H1 (cell line): ENCODE measurements at regions not wholly inside any gene's neighbourhood (a gene's known extent, or its start where the extent isn't known, plus 50 kb on each side); places are given as distances from the start of the nearest gene placed in this dataset.

Experiments
- CTCF ChIA-PET: fragments of 300-600 bp; sonication (Branson Sonifier 250); formaldehyde crosslinking; loops from one replicate; lab custom pipeline; 2021; ENCODE audit not compliant: partially characterized antibody; lab: Charles Lee
- POLR2A ChIA-PET: fragments of 300-600 bp; sonication (Branson Sonifier 250); formaldehyde crosslinking; loops from one replicate; lab custom pipeline; 2021; ENCODE audit warnings: inconsistent platforms; ENCODE audit not compliant: partially characterized antibody; lab: Charles Lee
- DNase-seq, 2 experiments: peaks; one replicate each; pipeline versions ENCODE4 v3.0.0 to v3.0.0-alpha.2; 2010 to 2022; ENCODE audit warnings: low spot score in 2 of 2, low read depth in 1 of 2, mixed read lengths in 1 of 2
- FAIRE-seq: peaks from 2 replicates; lab custom pipeline; 2011; peaks lifted over from hg19 to GRCh38; lab: Jason Lieb, UNC
- H2AFZ ChIP-seq: 2 replicates; pipeline ENCODE4 v1.8.1; 2012; ENCODE audit warnings: low read length, inconsistent platforms
- H2AK5ac ChIP-seq: 2 replicates; pipeline ENCODE4 v1.6.1; 2013; ENCODE audit warnings: low read depth, low read length
- H2BK120ac ChIP-seq: replicated peaks from 2 replicates; pipeline ENCODE3; 2013; ENCODE audit warnings: low read depth, low read length, inconsistent platforms
- H2BK12ac ChIP-seq: 2 replicates; pipeline ENCODE4 v1.6.1; 2013; ENCODE audit warnings: low read depth, low read length
- H2BK15ac ChIP-seq: 2 replicates; pipeline ENCODE4 v1.6.1; 2013; ENCODE audit warnings: low read length
- H2BK20ac ChIP-seq: 2 replicates; pipeline ENCODE4 v1.6.1; 2013; ENCODE audit warnings: low read length
- H2BK5ac ChIP-seq: 2 replicates; pipeline ENCODE4 v1.6.1; 2013; ENCODE audit warnings: low read depth, low read length
- H3K14ac ChIP-seq: 2 replicates; pipeline ENCODE4 v1.6.1; 2013; ENCODE audit warnings: inconsistent platforms; ENCODE audit not compliant: insufficient read length
- H3K18ac ChIP-seq: 2 replicates; pipeline ENCODE4 v1.6.1; 2013; ENCODE audit warnings: low read length; ENCODE audit errors: extremely low read depth
- H3K23ac ChIP-seq: 2 replicates; pipeline ENCODE4 v1.6.1; 2013; ENCODE audit warnings: inconsistent platforms; ENCODE audit not compliant: insufficient read length
- H3K23me2 ChIP-seq: 2 replicates; pipeline ENCODE4 v1.6.1; 2013; ENCODE audit warnings: low read depth, low read length
- H3K27ac ChIP-seq: 2 replicates; pipeline ENCODE4 v1.6.1; 2011; ENCODE audit warnings: low read depth, low read length, inconsistent platforms
- H3K27me3 ChIP-seq, 4 experiments: replicated peaks in 1 of 4; 1 replicate in 1 of 4; 2 replicates in 3 of 4; pipeline versions ENCODE4 v1.6.1 to v1.8.1; 2011 to 2013; ENCODE audit warnings: low read length in 3 of 4, mild to moderate bottlenecking in 3 of 4, inconsistent platforms in 2 of 4, mixed read lengths in 2 of 4, moderate library complexity in 1 of 4; ENCODE audit not compliant: control insufficient read depth in 3 of 4, insufficient read depth in 3 of 4; ENCODE audit errors: extremely low read depth in 1 of 4
- H3K36me3 ChIP-seq, 4 experiments: 2 replicates each; pipeline versions ENCODE4 v1.6.1 to v1.8.1; 2011 to 2013; ENCODE audit warnings: mild to moderate bottlenecking in 4 of 4, low read length in 3 of 4, moderate library complexity in 2 of 4, control low read depth in 1 of 4, inconsistent platforms in 1 of 4; ENCODE audit not compliant: insufficient read depth in 4 of 4, control insufficient read depth in 2 of 4
- H3K4ac ChIP-seq: replicated peaks from 2 replicates; pipeline ENCODE3; 2013; ENCODE audit warnings: low read length, low read depth, mixed read lengths, inconsistent platforms; ENCODE audit not compliant: insufficient read length
- H3K4me1 ChIP-seq, 4 experiments: replicated peaks in 1 of 4; 1 replicate in 1 of 4; 2 replicates in 3 of 4; pipeline versions ENCODE4 v1.6.1 to v1.8.1; 2011 to 2013; ENCODE audit warnings: low read length in 3 of 4, inconsistent platforms in 2 of 4, mixed read lengths in 1 of 4; ENCODE audit not compliant: insufficient read depth in 4 of 4, control insufficient read depth in 3 of 4
- H3K4me2 ChIP-seq, 2 experiments: 2 replicates each; pipeline versions ENCODE4 v1.6.1 to v1.8.1; 2011 to 2013; ENCODE audit warnings: low read depth in 2 of 2, low read length in 2 of 2, control low read depth in 1 of 2, inconsistent platforms in 1 of 2, mild to moderate bottlenecking in 1 of 2; ENCODE audit not compliant: insufficient read depth in 1 of 2
- H3K4me3 ChIP-seq, 4 experiments: fragments of 200-600, 300-600 bp in 1 of 4; sonication (generic), shearing (Covaris generic), sonication (Bioruptor Twin) in 1 of 4; 2 replicates each; pipeline versions ENCODE4 v1.5.1 to v1.8.1; 2011 to 2016; ENCODE audit warnings: low read length in 4 of 4, low read depth in 3 of 4, control low read depth in 2 of 4, inconsistent platforms in 2 of 4, mild to moderate bottlenecking in 2 of 4, mixed read lengths in 1 of 4, moderate library complexity in 1 of 4; ENCODE audit not compliant: insufficient read depth in 2 of 4; ENCODE audit errors: extremely low read depth in 1 of 4
- H3K56ac ChIP-seq: replicated peaks from 2 replicates; pipeline ENCODE3; 2013; ENCODE audit warnings: low read depth, mild to moderate bottlenecking, mixed read lengths, low read length, inconsistent platforms; ENCODE audit not compliant: insufficient read length
- H3K79me1 ChIP-seq: 2 replicates; pipeline ENCODE4 v1.6.1; 2013; ENCODE audit warnings: low read depth, low read length, control low read depth
- H3K79me2 ChIP-seq, 2 experiments: 2 replicates each; pipeline versions ENCODE4 v1.6.1 to v1.8.1; 2012 to 2013; ENCODE audit warnings: low read length in 2 of 2, mild to moderate bottlenecking in 2 of 2, inconsistent platforms in 1 of 2; ENCODE audit not compliant: insufficient read depth in 2 of 2, control insufficient read depth in 1 of 2
- H3K9ac ChIP-seq, 4 experiments: replicated peaks in 1 of 4; 1 replicate in 1 of 4; 2 replicates in 3 of 4; pipeline versions ENCODE4 v1.6.1 to v1.8.1; 2011 to 2013; ENCODE audit warnings: low read depth in 3 of 4, low read length in 3 of 4, control low read depth in 2 of 4, mild to moderate bottlenecking in 2 of 4, moderate library complexity in 2 of 4, inconsistent platforms in 1 of 4; ENCODE audit errors: extremely low read depth in 1 of 4
- H3K9me3 ChIP-seq, 2 experiments: 2 replicates each; pipeline versions ENCODE4 v1.6.1 to v1.8.1; 2012 to 2013; ENCODE audit warnings: mild to moderate bottlenecking in 2 of 2, moderate library complexity in 2 of 2, control low read depth in 1 of 2, inconsistent platforms in 1 of 2, low read depth in 1 of 2, low read length in 1 of 2, mixed read lengths in 1 of 2; ENCODE audit not compliant: insufficient read depth in 2 of 2
- H4K20me1 ChIP-seq, 2 experiments: replicated peaks in 1 of 2; 2 replicates each; pipeline versions ENCODE3 to v1.8.1; 2011 to 2013; ENCODE audit warnings: inconsistent platforms in 2 of 2, low read length in 2 of 2, mild to moderate bottlenecking in 1 of 2; ENCODE audit not compliant: insufficient read depth in 2 of 2, control insufficient read depth in 1 of 2
- H4K5ac ChIP-seq: 2 replicates; pipeline ENCODE4 v1.6.1; 2013; ENCODE audit warnings: low read length, low read depth, mixed read lengths, inconsistent platforms; ENCODE audit not compliant: insufficient read length
- H4K8ac ChIP-seq: 2 replicates; pipeline ENCODE4 v1.8.0; 2013; ENCODE audit warnings: mild to moderate bottlenecking, moderate library complexity, low read length, inconsistent platforms; ENCODE audit not compliant: insufficient read depth; ENCODE audit errors: extremely low read depth
- H4K91ac ChIP-seq: replicated peaks from 2 replicates; pipeline ENCODE3; 2013; ENCODE audit warnings: low read length, mixed read lengths, inconsistent platforms; ENCODE audit not compliant: insufficient read length
- ATF2 ChIP-seq: IDR thresholded peaks from 2 replicates; pipeline ENCODE4 v1.6.1; 2012; ENCODE audit warnings: low read length, inconsistent platforms
- CBX8 ChIP-seq: fragments of 300-800, 300-1000 bp; sonication (generic); IDR thresholded peaks from 2 replicates; pipeline ENCODE4 v1.7.1; 2016; ENCODE audit warnings: low read depth, low read length, borderline replicate concordance
- HDAC2 ChIP-seq, 2 experiments: fragments of 300-600 bp in 1 of 2; sonication (generic) in 1 of 2; IDR thresholded peaks; 2 replicates each; pipeline ENCODE4 v1.6.1; 2011 to 2012; ENCODE audit warnings: low read depth in 2 of 2, low read length in 2 of 2, mild to moderate bottlenecking in 2 of 2, moderate library complexity in 2 of 2, borderline replicate concordance in 1 of 2, inconsistent platforms in 1 of 2
- JUN ChIP-seq: IDR thresholded peaks from 2 replicates; pipeline ENCODE4 v1.6.1; 2011; ENCODE audit warnings: low read depth, mild to moderate bottlenecking, improper control_type of control experiment, low read length
- RNF2 ChIP-seq: fragments of 200-900, 300-1000 bp; sonication (generic); IDR thresholded peaks from 2 replicates; pipeline ENCODE4 v1.7.1; 2016; ENCODE audit warnings: borderline replicate concordance, low read depth, mild to moderate bottlenecking, antibody characterized with exemption, low read length; ENCODE audit not compliant: poor library complexity, severe bottlenecking; ENCODE audit errors: missing control alignments
- RXRA ChIP-seq: IDR thresholded peaks from 2 replicates; pipeline ENCODE4 v1.6.1; 2011; ENCODE audit warnings: low read depth, mild to moderate bottlenecking, low read length, moderate library complexity; ENCODE audit not compliant: insufficient read depth
- SP4 ChIP-seq: IDR thresholded peaks from 2 replicates; pipeline ENCODE4 v1.6.1; 2012; ENCODE audit warnings: low read length, inconsistent platforms
- SRF ChIP-seq: IDR thresholded peaks from 2 replicates; pipeline ENCODE4 v1.6.1; 2011; ENCODE audit warnings: mild to moderate bottlenecking, low read depth, low read length, moderate library complexity
- ZNF274 ChIP-seq: IDR thresholded peaks from 2 replicates; pipeline ENCODE4 v1.7.0; 2012; ENCODE audit warnings: low read length, borderline replicate concordance; ENCODE audit errors: extremely low read depth
- WGBS, 2 experiments: shearing (Covaris generic) in 1 of 2; methylation state at CpG; one replicate each; pipeline versions ENCODE4 v1.1.6 to v1.1.7; 2013 to 2015; ENCODE audit warnings: low lambda C conversion rate in 2 of 2, mixed read lengths in 2 of 2, inconsistent platforms in 1 of 2, low coverage in 1 of 2, missing lambda C conversion rate in 1 of 2; ENCODE audit not compliant: insufficient replicate concordance in 2 of 2, insufficient coverage in 1 of 2, insufficient read length in 1 of 2; ENCODE audit errors: extremely low coverage in 1 of 2, missing lambda C conversion rate in 1 of 2; 5-methylcytosine and 5-hydroxymethylcytosine counted together

GRCh38 chr5:107025712-107026497 lies 644.8 kb downstream of the EFNA5 start:
- peak overlapping the region in 1 of 4 experiments; percentile 4; a peak in 1 of 8 replicates for H3K4me3 ChIP-seq
- TF ChIP-seq SP4 (no peak), CBX8 (no peak), JUN (no peak), SRF (no peak), HDAC2 (IDR thresholded peaks at IDR 0.05; ENCODE audit: borderline replicate concordance in 1 of 2, low read depth in 2 of 2, low read length in 2 of 2) (no peak), ATF2 (no peak), RXRA (no peak), RNF2 (no peak), ZNF274 (no peak)
- H3K23ac ChIP-seq, result no peak overlapping the region
- H3K79me1 ChIP-seq, result no peaks in the 10 kb centered on the region
- H2BK120ac ChIP-seq, result no peak overlapping the region
- DNase-seq, result no peak
- H4K91ac ChIP-seq, result no peak overlapping the region
- no peak overlapping the region for H4K8ac ChIP-seq
- no peaks in the 10 kb centered on the region for H3K27me3 ChIP-seq
- no peaks in the 10 kb centered on the region for H3K9me3 ChIP-seq
- no peaks in the 10 kb centered on the region for H4K20me1 ChIP-seq
- no peaks in the 10 kb centered on the region for H3K36me3 ChIP-seq
- no peak overlapping the region for H3K9ac ChIP-seq
- H2BK12ac ChIP-seq, result no peak overlapping the region
- peak overlapping the region in 1 of 2 experiments; percentile 31; a peak in 2 of 4 replicates for H3K4me2 ChIP-seq
- H3K27ac ChIP-seq, result no peak overlapping the region
- 46% methylated on average over 3 of the region's 3 CpGs; no CpG with 5 or more reads in 1 of the 2 experiments for WGBS, 2 experiments
- no peak overlapping the region for H3K4ac ChIP-seq
- H3K4me1 ChIP-seq, result peaks cover 0 to 8% (median 3%) of the 10 kb centered on the region in 4 experiments; a peak in 3 of 7 replicates
- FAIRE-seq, result no peak
- H3K56ac ChIP-seq, result no peak overlapping the region
- ChIA-PET CTCF (interaction anchor here (1.0 kb wide), 1 partner anchor 11 kb away, joined by 3 read pairs; no protein-coding TSS in a partner anchor), POLR2A (interaction anchor here (0.7 to 1.3 kb wide), 2 partner anchors 9 to 28 kb away, joined by 3 to 6 read pairs; no protein-coding TSS in a partner anchor)
- no peak overlapping the region for H2BK5ac ChIP-seq
- no peak overlapping the region for H2AK5ac ChIP-seq
- H3K23me2 ChIP-seq, result no peaks in the 10 kb centered on the region
- H4K5ac ChIP-seq, result peak overlapping the region; percentile 43
- H2AFZ ChIP-seq, result no peak overlapping the region
- no peak overlapping the region for H3K14ac ChIP-seq
- H3K79me2 ChIP-seq, result no peaks in the 10 kb centered on the region
- H2BK20ac ChIP-seq, result no peak overlapping the region
- H3K18ac ChIP-seq, result no peak overlapping the region
- no peak overlapping the region for H2BK15ac ChIP-seq
